ENCODE measurements at regions not wholly inside any gene's neighbourhood (a gene's known extent, or its start where the extent isn't known, plus 50 kb on each side); places are given as distances from the start of the nearest gene placed in this dataset.

DNA sequence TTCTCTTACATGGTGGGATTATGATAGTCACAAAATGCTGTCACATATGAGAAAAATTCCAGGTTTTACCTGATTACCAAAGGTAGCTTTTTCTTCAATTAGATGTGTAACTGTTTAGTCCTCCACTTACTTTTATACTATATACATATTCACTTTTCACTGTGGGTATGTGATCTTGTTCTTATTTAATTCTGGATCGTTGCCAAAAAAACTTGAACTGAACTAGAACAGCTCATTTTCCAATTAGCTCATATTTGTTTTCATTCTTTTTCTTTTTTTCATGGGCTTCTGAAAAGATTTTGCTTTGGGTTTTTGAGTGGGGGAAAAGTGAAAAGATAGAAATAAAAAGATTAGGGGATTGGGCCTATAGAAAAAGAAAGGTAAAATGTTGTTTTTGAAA, 291.9 kb downstream of the NDFIP2 start:
- H3K4me1 ChIP-seq (replicated peaks) = no peaks in the 10 kb centered on the region
- no peaks in the 10 kb centered on the region for H3K9me3 ChIP-seq
- 20% methylated on average over 1 of the region's 1 CpG for WGBS
- intact Hi-C loops (cut with DNase I) = no loop called here
- H3K36me3 ChIP-seq = no peaks in the 10 kb centered on the region
- H3K27me3 ChIP-seq (replicated peaks; ENCODE audit: insufficient read depth) = no peaks in the 10 kb centered on the region
- no peak overlapping the region for H3K4me3 ChIP-seq
- no peak for DNase-seq (ENCODE audit: low spot score)
- TF ChIP-seq POLR2A (IDR thresholded peaks at IDR 0.05) (no peak), POLR2AphosphoS5 (IDR thresholded peaks at IDR 0.05) (no peak)
- TF ChIP-seq, protein P1, sequence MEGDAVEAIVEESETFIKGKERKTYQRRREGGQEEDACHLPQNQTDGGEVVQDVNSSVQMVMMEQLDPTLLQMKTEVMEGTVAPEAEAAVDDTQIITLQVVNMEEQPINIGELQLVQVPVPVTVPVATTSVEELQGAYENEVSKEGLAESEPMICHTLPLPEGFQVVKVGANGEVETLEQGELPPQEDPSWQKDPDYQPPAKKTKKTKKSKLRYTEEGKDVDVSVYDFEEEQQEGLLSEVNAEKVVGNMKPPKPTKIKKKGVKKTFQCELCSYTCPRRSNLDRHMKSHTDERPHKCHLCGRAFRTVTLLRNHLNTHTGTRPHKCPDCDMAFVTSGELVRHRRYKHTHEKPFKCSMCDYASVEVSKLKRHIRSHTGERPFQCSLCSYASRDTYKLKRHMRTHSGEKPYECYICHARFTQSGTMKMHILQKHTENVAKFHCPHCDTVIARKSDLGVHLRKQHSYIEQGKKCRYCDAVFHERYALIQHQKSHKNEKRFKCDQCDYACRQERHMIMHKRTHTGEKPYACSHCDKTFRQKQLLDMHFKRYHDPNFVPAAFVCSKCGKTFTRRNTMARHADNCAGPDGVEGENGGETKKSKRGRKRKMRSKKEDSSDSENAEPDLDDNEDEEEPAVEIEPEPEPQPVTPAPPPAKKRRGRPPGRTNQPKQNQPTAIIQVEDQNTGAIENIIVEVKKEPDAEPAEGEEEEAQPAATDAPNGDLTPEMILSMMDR (IDR thresholded peaks at IDR 0.05) = no peak
- H3K27ac ChIP-seq = no peak overlapping the region

DNA sequence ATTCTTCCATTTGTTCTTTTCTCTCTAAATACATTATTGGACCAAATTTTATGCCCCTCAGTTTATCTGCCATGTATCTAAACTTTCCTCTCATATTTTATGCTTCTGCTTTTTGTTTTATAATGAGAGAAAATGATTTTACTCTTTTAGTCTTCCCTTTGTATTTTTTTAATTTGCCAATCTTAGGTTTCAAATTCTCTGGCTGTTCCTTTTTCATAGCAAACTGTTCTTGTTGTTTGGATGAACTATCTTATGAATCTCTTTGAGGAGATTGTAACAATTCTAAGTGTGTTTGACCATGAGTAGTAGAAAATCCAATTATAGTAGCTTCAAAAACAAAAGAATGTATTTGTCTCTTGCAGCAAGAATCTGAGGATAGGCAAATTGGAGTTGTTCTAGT, 290.5 kb downstream of the NDFIP2 start:
- no peak for TF ChIP-seq POLR2AphosphoS5 (IDR thresholded peaks at IDR 0.05)
- TF ChIP-seq POLR2A (IDR thresholded peaks at IDR 0.05) = no peak
- TF ChIP-seq, protein P1 (IDR thresholded peaks at IDR 0.05) = no peak
- H3K9me3 ChIP-seq = no peaks in the 10 kb centered on the region
- H3K27me3 ChIP-seq (replicated peaks; ENCODE audit: insufficient read depth) = no peaks in the 10 kb centered on the region
- H3K27ac ChIP-seq = no peak overlapping the region
- no peak for DNase-seq (ENCODE audit: low spot score)
- H3K36me3 ChIP-seq = no peaks in the 10 kb centered on the region
- H3K4me3 ChIP-seq = no peak overlapping the region
- no peaks in the 10 kb centered on the region for H3K4me1 ChIP-seq (replicated peaks)
- intact Hi-C loops (cut with DNase I) = no loop called here

DNA sequence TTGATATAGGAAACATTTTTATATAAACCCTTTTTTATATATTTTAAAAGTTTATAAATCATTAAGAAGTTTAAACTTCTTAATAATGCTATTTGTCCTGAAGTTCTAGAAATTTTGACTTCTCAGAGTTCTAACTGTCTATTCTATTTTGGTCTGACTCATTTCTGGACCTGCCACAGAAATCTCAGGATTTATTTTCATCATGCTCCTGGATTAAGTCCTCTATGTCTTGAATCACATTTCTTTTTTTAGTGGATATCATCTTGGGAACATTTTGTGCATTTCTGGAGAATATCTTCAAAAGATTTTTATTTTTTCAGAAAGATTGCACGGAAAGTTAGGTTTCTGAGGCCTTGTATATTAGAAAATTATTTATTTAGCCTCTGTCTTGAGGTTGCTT, 289.1 kb downstream of the NDFIP2 start:
- DNase-seq (ENCODE audit: low spot score) = no peak
- no peak overlapping the region for H3K27ac ChIP-seq
- WGBS = 87% methylated on average over 1 of the region's 1 CpG
- no peaks in the 10 kb centered on the region for H3K4me1 ChIP-seq (replicated peaks)
- intact Hi-C loops (cut with DNase I) = no loop called here
- H3K9me3 ChIP-seq = no peaks in the 10 kb centered on the region
- H3K4me3 ChIP-seq = no peak overlapping the region
- TF ChIP-seq POLR2AphosphoS5 (IDR thresholded peaks at IDR 0.05) (no peak), POLR2A (IDR thresholded peaks at IDR 0.05) (no peak)
- TF ChIP-seq, protein P1 (IDR thresholded peaks at IDR 0.05) = no peak
- H3K27me3 ChIP-seq (replicated peaks; ENCODE audit: insufficient read depth) = no peaks in the 10 kb centered on the region
- no peaks in the 10 kb centered on the region for H3K36me3 ChIP-seq

GRCh38 chr13:79767126-79767525, 286.2 kb downstream of the NDFIP2 start:
- Histone ChIP-seq H3K27ac (no peak overlapping the region), H3K9me3 (no peaks in the 10 kb centered on the region), H3K27me3 (replicated peaks; ENCODE audit: insufficient read depth) (no peaks in the 10 kb centered on the region), H3K4me1 (replicated peaks) (no peaks in the 10 kb centered on the region), H3K4me3 (no peak overlapping the region), H3K36me3 (no peaks in the 10 kb centered on the region)
- DNase-seq (ENCODE audit: low spot score) = no peak
- TF ChIP-seq POLR2A (IDR thresholded peaks at IDR 0.05) (no peak), POLR2AphosphoS5 (IDR thresholded peaks at IDR 0.05) (no peak)
- TF ChIP-seq, protein P1 (IDR thresholded peaks at IDR 0.05) = no peak
- intact Hi-C loops (cut with DNase I) = no loop called here
- 46% methylated on average over 2 of the region's 2 CpGs for WGBS

- Histone ChIP-seq H3K4me3 (no peak overlapping the region), H3K9me3 (no peaks in the 10 kb centered on the region), H3K36me3 (no peaks in the 10 kb centered on the region), H3K27me3 (replicated peaks; ENCODE audit: insufficient read depth) (no peaks in the 10 kb centered on the region), H3K27ac (no peak overlapping the region), H3K4me1 (replicated peaks) (no peaks in the 10 kb centered on the region)
- DNase-seq (ENCODE audit: low spot score) = no peak
- TF ChIP-seq POLR2AphosphoS5 (IDR thresholded peaks at IDR 0.05) (no peak), POLR2A (IDR thresholded peaks at IDR 0.05) (no peak)
- TF ChIP-seq, protein P1 (IDR thresholded peaks at IDR 0.05) = no peak
- intact Hi-C loops (cut with DNase I) = no loop called here
Measured at GRCh38 chr13:79765331-79765730, 284.4 kb downstream of the NDFIP2 start.

All from prostate gland (tissue), 2 donors.